Progenitor cell of endocrine pancreas (in vitro differentiated cells): ENCODE measurements at regions not wholly inside any gene's neighbourhood (a gene's known extent, or its start where the extent isn't known, plus 50 kb on each side); places are given as distances from the start of the nearest gene placed in this dataset.

Experiments
- DNase-seq: peaks from one replicate; pipeline ENCODE4 v3.0.0; 2021; ENCODE audit warnings: low spot score; ENCODE audit not compliant: unreplicated experiment
- H3K27ac Mint-ChIP-seq: 2 replicates; pipeline ENCODE4 v1.8.0; 2021; ENCODE audit warnings: mild to moderate bottlenecking, moderate library complexity, mixed read lengths
- H3K27me3 Mint-ChIP-seq: 2 replicates; pipeline ENCODE4 v1.8.0; 2021; ENCODE audit warnings: mixed read lengths
- H3K36me3 Mint-ChIP-seq: 2 replicates; pipeline ENCODE4 v1.8.0; 2022; ENCODE audit warnings: mixed read lengths; ENCODE audit not compliant: insufficient read depth
- H3K4me1 Mint-ChIP-seq: 2 replicates; pipeline ENCODE4 v1.8.0; 2021; ENCODE audit warnings: low read depth, mixed read lengths
- H3K4me3 Mint-ChIP-seq: 2 replicates; pipeline ENCODE4 v1.8.0; 2021; ENCODE audit warnings: low read depth, mild to moderate bottlenecking, moderate library complexity, mixed read lengths
- H3K9me3 Mint-ChIP-seq: 2 replicates; pipeline ENCODE4 v1.8.0; 2021; ENCODE audit warnings: low read depth, mixed read lengths
- CTCF ChIP-seq: fragments of 200-600 bp; sonication (generic); IDR thresholded peaks from one replicate; pipeline ENCODE4 v1.5.0; 2021; ENCODE audit warnings: antibody characterized with exemption, mild to moderate bottlenecking; ENCODE audit not compliant: unreplicated experiment

- Mint-ChIP-seq H3K27ac (no peak overlapping the region), H3K27me3 (no peaks in the 10 kb centered on the region), H3K9me3 (no peaks in the 10 kb centered on the region), H3K4me3 (no peak overlapping the region), H3K4me1 (peaks cover 35% of the 10 kb centered on the region), H3K36me3 (no peaks in the 10 kb centered on the region)
- no peak for DNase-seq
- peak; percentile 7 for TF ChIP-seq CTCF
Measured at GRCh38 chr12:46131732-46132469, 136.9 kb downstream of the SLC38A1 start.

- H3K27me3 Mint-ChIP-seq = peaks cover 4% of the 10 kb centered on the region
- H3K27ac Mint-ChIP-seq = no peak overlapping the region
- H3K9me3 Mint-ChIP-seq = no peaks in the 10 kb centered on the region
- no peak overlapping the region for H3K4me3 Mint-ChIP-seq
- TF ChIP-seq CTCF = no peak
- no peak for DNase-seq
- peaks cover 34% of the 10 kb centered on the region for H3K4me1 Mint-ChIP-seq
- no peaks in the 10 kb centered on the region for H3K36me3 Mint-ChIP-seq
Measured at GRCh38 chr12:46127656-46128055, 137.3 kb upstream of the SCAF11 start.

GRCh38 chr12:46126050-46126727, 135.8 kb upstream of the SCAF11 start:
- Mint-ChIP-seq H3K27ac (no peak overlapping the region), H3K4me1 (peaks cover 34% of the 10 kb centered on the region), H3K36me3 (no peaks in the 10 kb centered on the region), H3K27me3 (peaks cover 11% of the 10 kb centered on the region), H3K4me3 (no peak overlapping the region), H3K9me3 (no peaks in the 10 kb centered on the region)
- TF ChIP-seq CTCF = no peak
- DNase-seq = no peak

GRCh38 chr12:46124848-46125619, 134.7 kb upstream of the SCAF11 start:
- DNase-seq = peak; percentile 16
- peak overlapping the region; percentile 89 for H3K27ac Mint-ChIP-seq
- H3K27me3 Mint-ChIP-seq = peaks cover 11% of the 10 kb centered on the region
- H3K36me3 Mint-ChIP-seq = no peaks in the 10 kb centered on the region
- TF ChIP-seq CTCF = peak; percentile 62
- H3K4me1 Mint-ChIP-seq = peaks cover 34% of the 10 kb centered on the region
- H3K4me3 Mint-ChIP-seq = peak overlapping the region; percentile 0
- H3K9me3 Mint-ChIP-seq = no peaks in the 10 kb centered on the region

GRCh38 chr12:46124132-46124847, 133.9 kb upstream of the SCAF11 start:
- Mint-ChIP-seq H3K27me3 (peaks cover 11% of the 10 kb centered on the region), H3K36me3 (no peaks in the 10 kb centered on the region), H3K9me3 (no peaks in the 10 kb centered on the region), H3K27ac (peak overlapping the region; percentile 89), H3K4me3 (no peak overlapping the region), H3K4me1 (peaks cover 34% of the 10 kb centered on the region)
- TF ChIP-seq CTCF = no peak
- no peak for DNase-seq
